HG03571 (cell line): ENCODE measurements at regions not wholly inside any gene's neighbourhood (a gene's known extent, or its start where the extent isn't known, plus 50 kb on each side); places are given as distances from the start of the nearest gene placed in this dataset.

Experiments used
- ATAC-seq: cut with Tn5 transposase; IDR thresholded peaks from one replicate; pipeline ENCODE4 v1.9.1; 2021; ENCODE audit not compliant: unreplicated experiment

- ATAC-seq, result no peak
These were observed 54.5 kb upstream of the VGLL3 start for GRCh38 chr3:87045473-87045872.

- no peak for ATAC-seq
These were observed 53.9 kb upstream of the VGLL3 start for GRCh38 chr3:87044846-87045245.

- no peak for ATAC-seq
These were observed 53.5 kb upstream of the VGLL3 start for GRCh38 chr3:87044409-87044808.

- no peak for ATAC-seq
These were observed 50.2 kb upstream of the VGLL3 start for GRCh38 chr3:87041191-87041590.
